ENCODE measurements at regions not wholly inside any gene's neighbourhood (a gene's known extent, or its start where the extent isn't known, plus 50 kb on each side); places are given as distances from the start of the nearest gene placed in this dataset.

GRCh38 chr3:35505772-35506171 lies 133.6 kb upstream of the ARPP21 start:
- Histone ChIP-seq H3K27ac (ENCODE audit: low read depth, low read length) (no peak overlapping the region), H3K4me1 (ENCODE audit: insufficient read depth, low read length) (no peaks in the 10 kb centered on the region), H3K4me3 (ENCODE audit: low read length in 2 of 2) (no peak overlapping the region), H3K9me3 (ENCODE audit: control insufficient read depth in 1 of 2, low read length in 2 of 2) (no peaks in the 10 kb centered on the region), H3K36me3 (ENCODE audit: insufficient read depth, low read length) (no peaks in the 10 kb centered on the region), H3K27me3 (ENCODE audit: insufficient read depth, low read length) (no peaks in the 10 kb centered on the region)
- intact Hi-C loops (cut with micrococcal nuclease): no loop called here
- Mint-ChIP-seq H3K9me3 (peaks cover 0 to 14% (median 7%) of the 10 kb centered on the region in 8 donors), H3K27me3 (no peaks in the 10 kb centered on the region), H3K36me3 (no peaks in the 10 kb centered on the region), H3K27ac (no peak overlapping the region), H3K4me3 (no peak overlapping the region), H3K4me1 (no peaks in the 10 kb centered on the region)
- ChIA-PET CTCF (ENCODE audit: partially characterized antibody) (no interaction called here), POLR2A (ENCODE audit: partially characterized antibody) (no interaction called here)
- DNase-seq: no peak

- intact Hi-C loops (cut with micrococcal nuclease): no loop called here
- Mint-ChIP-seq H3K27me3 (no peaks in the 10 kb centered on the region), H3K4me3 (no peak overlapping the region), H3K36me3 (no peaks in the 10 kb centered on the region), H3K4me1 (no peaks in the 10 kb centered on the region), H3K27ac (no peak overlapping the region), H3K9me3 (peaks cover 2 to 14% (median 6%) of the 10 kb centered on the region in 8 donors)
- Histone ChIP-seq H3K27ac (ENCODE audit: low read depth, low read length) (no peak overlapping the region), H3K36me3 (ENCODE audit: insufficient read depth, low read length) (no peaks in the 10 kb centered on the region), H3K27me3 (ENCODE audit: insufficient read depth, low read length) (no peaks in the 10 kb centered on the region), H3K4me1 (ENCODE audit: insufficient read depth, low read length) (no peaks in the 10 kb centered on the region), H3K4me3 (ENCODE audit: low read length in 2 of 2) (no peak overlapping the region), H3K9me3 (ENCODE audit: control insufficient read depth in 1 of 2, low read length in 2 of 2) (no peaks in the 10 kb centered on the region)
- POLR2A ChIA-PET (ENCODE audit: partially characterized antibody): no interaction called here
- DNase-seq: no peak
- CTCF ChIA-PET (ENCODE audit: partially characterized antibody): no interaction called here
Measured at GRCh38 chr3:35519936-35520335, 119.4 kb upstream of the ARPP21 start.

DNA sequence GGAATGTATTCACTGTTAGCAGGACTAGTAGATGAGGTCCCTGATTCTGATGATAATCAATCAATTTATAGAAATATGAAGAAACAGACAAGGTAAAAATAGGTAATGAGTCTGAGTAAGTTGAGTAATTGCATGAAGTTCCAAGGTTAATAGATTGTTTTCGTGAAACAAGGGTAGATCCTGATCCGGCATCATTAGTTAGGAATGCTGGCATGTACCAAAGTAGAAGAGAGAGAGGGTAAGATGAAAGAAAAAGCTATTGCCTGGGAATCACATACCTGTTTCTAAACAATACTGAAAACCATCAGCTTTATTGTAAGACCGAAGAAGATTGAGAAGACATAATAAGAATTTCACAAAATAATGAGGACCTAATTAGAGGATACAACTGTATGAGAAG lies 118.1 kb upstream of the ARPP21 start:
- H3K9me3 Mint-ChIP-seq: peaks cover 2 to 18% (median 6%) of the 10 kb centered on the region in 8 donors
- CTCF ChIA-PET (ENCODE audit: partially characterized antibody): no interaction called here
- no peaks in the 10 kb centered on the region for H3K27me3 Mint-ChIP-seq
- H3K4me1 Mint-ChIP-seq: no peaks in the 10 kb centered on the region
- no peak overlapping the region for H3K27ac Mint-ChIP-seq
- no peak overlapping the region for H3K4me3 Mint-ChIP-seq
- Histone ChIP-seq H3K4me1 (ENCODE audit: insufficient read depth, low read length) (no peaks in the 10 kb centered on the region), H3K36me3 (ENCODE audit: insufficient read depth, low read length) (no peaks in the 10 kb centered on the region), H3K27ac (ENCODE audit: low read depth, low read length) (no peak overlapping the region), H3K9me3 (ENCODE audit: control insufficient read depth in 1 of 2, low read length in 2 of 2) (no peaks in the 10 kb centered on the region), H3K27me3 (ENCODE audit: insufficient read depth, low read length) (no peaks in the 10 kb centered on the region), H3K4me3 (ENCODE audit: low read length in 2 of 2) (no peak overlapping the region)
- H3K36me3 Mint-ChIP-seq: no peaks in the 10 kb centered on the region
- no peak for DNase-seq
- POLR2A ChIA-PET (ENCODE audit: partially characterized antibody): no interaction called here
- intact Hi-C loops (cut with micrococcal nuclease): no loop called here

DNA sequence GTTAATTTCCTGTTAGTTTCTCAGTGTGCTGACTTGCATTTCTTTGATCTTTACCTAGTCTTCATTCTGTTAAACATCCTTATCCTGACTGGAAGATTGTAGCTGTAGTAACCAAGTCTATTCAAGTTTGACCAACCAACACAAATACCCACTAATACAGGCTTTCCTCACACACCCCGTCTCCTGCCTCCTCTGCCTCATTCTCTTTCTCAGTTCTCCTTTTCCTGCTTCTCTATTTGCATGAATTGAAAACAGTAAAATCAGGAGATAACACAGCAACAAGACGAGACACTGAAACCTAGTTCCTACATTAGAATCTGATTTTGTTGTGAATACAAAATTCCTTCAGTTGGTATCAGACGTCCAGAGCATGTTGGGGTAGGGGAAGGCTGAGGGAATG lies 116.9 kb upstream of the ARPP21 start:
- H3K36me3 Mint-ChIP-seq: no peaks in the 10 kb centered on the region
- H3K9me3 Mint-ChIP-seq: peaks cover 2 to 12% (median 7%) of the 10 kb centered on the region in 8 donors

GRCh38 chr3:35523074-35523473 lies 116.3 kb upstream of the ARPP21 start:
- H3K9me3 ChIP-seq (ENCODE audit: control insufficient read depth in 1 of 2, low read length in 2 of 2): no peaks in the 10 kb centered on the region
- no peak overlapping the region for H3K27ac ChIP-seq (ENCODE audit: low read depth, low read length)
- no peaks in the 10 kb centered on the region for H3K4me1 ChIP-seq (ENCODE audit: insufficient read depth, low read length)
- DNase-seq: no peak
- intact Hi-C loops (cut with micrococcal nuclease): no loop called here
- no peaks in the 10 kb centered on the region for H3K36me3 ChIP-seq (ENCODE audit: insufficient read depth, low read length)
- Mint-ChIP-seq H3K27ac (no peak overlapping the region), H3K4me1 (no peaks in the 10 kb centered on the region), H3K36me3 (no peaks in the 10 kb centered on the region), H3K9me3 (peaks cover 2 to 12% (median 4%) of the 10 kb centered on the region in 8 donors), H3K4me3 (no peak overlapping the region), H3K27me3 (no peaks in the 10 kb centered on the region)
- H3K4me3 ChIP-seq (ENCODE audit: low read length in 2 of 2): no peak overlapping the region
- ChIA-PET CTCF (ENCODE audit: partially characterized antibody) (no interaction called here), POLR2A (ENCODE audit: partially characterized antibody) (no interaction called here)
- H3K27me3 ChIP-seq (ENCODE audit: insufficient read depth, low read length): no peaks in the 10 kb centered on the region

More for the DNA sequence above, 116.9 kb upstream of the ARPP21 start:
- DNase-seq: no peak
- Histone ChIP-seq H3K4me1 (ENCODE audit: insufficient read depth, low read length) (no peaks in the 10 kb centered on the region), H3K4me3 (ENCODE audit: low read length in 2 of 2) (no peak overlapping the region), H3K27me3 (ENCODE audit: insufficient read depth, low read length) (no peaks in the 10 kb centered on the region), H3K9me3 (ENCODE audit: control insufficient read depth in 1 of 2, low read length in 2 of 2) (no peaks in the 10 kb centered on the region), H3K36me3 (ENCODE audit: insufficient read depth, low read length) (no peaks in the 10 kb centered on the region), H3K27ac (ENCODE audit: low read depth, low read length) (no peak overlapping the region)
- CTCF ChIA-PET (ENCODE audit: partially characterized antibody): no interaction called here
- POLR2A ChIA-PET (ENCODE audit: partially characterized antibody): no interaction called here
- no peaks in the 10 kb centered on the region for H3K4me1 Mint-ChIP-seq
- intact Hi-C loops (cut with micrococcal nuclease): no loop called here
- no peak overlapping the region for H3K27ac Mint-ChIP-seq
- H3K27me3 Mint-ChIP-seq: no peaks in the 10 kb centered on the region
- no peak overlapping the region for H3K4me3 Mint-ChIP-seq

DNA sequence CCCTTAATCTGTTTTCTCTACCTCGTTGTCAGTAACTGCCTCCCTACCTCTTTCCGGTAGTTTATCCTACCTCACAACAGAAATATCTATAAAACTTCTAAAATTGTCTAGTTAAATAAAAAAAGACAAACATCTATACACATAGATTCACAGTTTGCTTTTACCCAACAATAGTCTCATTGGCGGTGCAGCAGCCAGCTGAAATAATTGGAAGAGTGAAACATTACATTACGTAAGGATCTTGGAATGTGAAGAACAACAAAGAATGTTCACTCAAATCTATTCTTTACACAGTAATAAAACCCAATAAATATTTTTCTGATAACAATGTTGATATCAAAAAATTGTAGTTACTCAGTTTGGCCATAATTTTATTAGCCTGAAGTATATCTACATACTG lies 115.5 kb upstream of the ARPP21 start:
- Histone ChIP-seq H3K4me1 (ENCODE audit: insufficient read depth, low read length) (no peaks in the 10 kb centered on the region), H3K36me3 (ENCODE audit: insufficient read depth, low read length) (no peaks in the 10 kb centered on the region), H3K27me3 (ENCODE audit: insufficient read depth, low read length) (no peaks in the 10 kb centered on the region), H3K4me3 (ENCODE audit: low read length in 2 of 2) (no peak overlapping the region), H3K9me3 (ENCODE audit: control insufficient read depth in 1 of 2, low read length in 2 of 2) (no peaks in the 10 kb centered on the region), H3K27ac (ENCODE audit: low read depth, low read length) (no peak overlapping the region)
- Mint-ChIP-seq H3K27ac (no peak overlapping the region), H3K9me3 (peaks cover 0 to 12% (median 7%) of the 10 kb centered on the region in 8 donors), H3K27me3 (no peaks in the 10 kb centered on the region), H3K4me3 (no peak overlapping the region), H3K36me3 (no peaks in the 10 kb centered on the region), H3K4me1 (no peaks in the 10 kb centered on the region)
- intact Hi-C loops (cut with micrococcal nuclease): no loop called here
- CTCF ChIA-PET (ENCODE audit: partially characterized antibody): no interaction called here
- no peak for DNase-seq
- POLR2A ChIA-PET (ENCODE audit: partially characterized antibody): no interaction called here

DNA sequence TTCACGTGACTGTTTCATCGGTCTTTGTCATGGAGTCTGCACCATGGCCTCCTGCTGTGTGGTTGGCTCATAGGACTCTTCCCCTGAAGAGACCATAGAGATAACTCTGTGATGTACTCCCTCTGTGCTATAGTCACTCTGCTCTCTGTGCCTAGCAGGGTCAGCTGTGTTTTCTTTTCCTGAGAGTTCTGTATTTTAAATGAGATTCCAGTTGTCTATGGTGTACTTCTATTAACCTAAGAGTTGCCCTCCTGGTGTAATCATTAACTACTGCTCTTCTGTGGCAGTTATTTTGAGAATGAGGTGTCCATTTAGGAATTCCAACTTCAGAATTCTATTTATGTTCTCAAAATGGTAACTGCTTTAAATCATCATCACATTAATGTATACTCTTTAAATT lies 114.5 kb upstream of the ARPP21 start:
- ChIA-PET POLR2A (ENCODE audit: partially characterized antibody) (no interaction called here), CTCF (ENCODE audit: partially characterized antibody) (no interaction called here)
- no peak overlapping the region for H3K4me3 Mint-ChIP-seq
- Histone ChIP-seq H3K9me3 (ENCODE audit: control insufficient read depth in 1 of 2, low read length in 2 of 2) (no peaks in the 10 kb centered on the region), H3K4me3 (ENCODE audit: low read length in 2 of 2) (no peak overlapping the region), H3K4me1 (ENCODE audit: insufficient read depth, low read length) (no peaks in the 10 kb centered on the region), H3K27me3 (ENCODE audit: insufficient read depth, low read length) (no peaks in the 10 kb centered on the region), H3K36me3 (ENCODE audit: insufficient read depth, low read length) (no peaks in the 10 kb centered on the region), H3K27ac (ENCODE audit: low read depth, low read length) (no peak overlapping the region)
- H3K9me3 Mint-ChIP-seq: peaks cover 0 to 9% (median 4%) of the 10 kb centered on the region in 8 donors
- DNase-seq: no peak
- H3K36me3 Mint-ChIP-seq: no peaks in the 10 kb centered on the region
- no peaks in the 10 kb centered on the region for H3K27me3 Mint-ChIP-seq
- H3K27ac Mint-ChIP-seq: no peak overlapping the region
- no peaks in the 10 kb centered on the region for H3K4me1 Mint-ChIP-seq
- intact Hi-C loops (cut with micrococcal nuclease): no loop called here

- Histone ChIP-seq H3K27ac (ENCODE audit: low read depth, low read length) (no peak overlapping the region), H3K27me3 (ENCODE audit: insufficient read depth, low read length) (no peaks in the 10 kb centered on the region), H3K4me1 (ENCODE audit: insufficient read depth, low read length) (no peaks in the 10 kb centered on the region), H3K36me3 (ENCODE audit: insufficient read depth, low read length) (no peaks in the 10 kb centered on the region), H3K4me3 (ENCODE audit: low read length in 2 of 2) (no peak overlapping the region), H3K9me3 (ENCODE audit: control insufficient read depth in 1 of 2, low read length in 2 of 2) (no peaks in the 10 kb centered on the region)
- Mint-ChIP-seq H3K27ac (no peak overlapping the region), H3K27me3 (no peaks in the 10 kb centered on the region), H3K4me1 (no peaks in the 10 kb centered on the region), H3K9me3 (peaks cover 0 to 7% (median 4%) of the 10 kb centered on the region in 8 donors), H3K4me3 (no peak overlapping the region), H3K36me3 (no peaks in the 10 kb centered on the region)
- no peak for DNase-seq
- intact Hi-C loops (cut with micrococcal nuclease): no loop called here
- CTCF ChIA-PET (ENCODE audit: partially characterized antibody): no interaction called here
- POLR2A ChIA-PET (ENCODE audit: partially characterized antibody): no interaction called here
Measured at GRCh38 chr3:35528728-35529127, 110.6 kb upstream of the ARPP21 start.
